ENCODE measurements at regions not wholly inside any gene's neighbourhood (a gene's known extent, or its start where the extent isn't known, plus 50 kb on each side); places are given as distances from the start of the nearest gene placed in this dataset.

DNA sequence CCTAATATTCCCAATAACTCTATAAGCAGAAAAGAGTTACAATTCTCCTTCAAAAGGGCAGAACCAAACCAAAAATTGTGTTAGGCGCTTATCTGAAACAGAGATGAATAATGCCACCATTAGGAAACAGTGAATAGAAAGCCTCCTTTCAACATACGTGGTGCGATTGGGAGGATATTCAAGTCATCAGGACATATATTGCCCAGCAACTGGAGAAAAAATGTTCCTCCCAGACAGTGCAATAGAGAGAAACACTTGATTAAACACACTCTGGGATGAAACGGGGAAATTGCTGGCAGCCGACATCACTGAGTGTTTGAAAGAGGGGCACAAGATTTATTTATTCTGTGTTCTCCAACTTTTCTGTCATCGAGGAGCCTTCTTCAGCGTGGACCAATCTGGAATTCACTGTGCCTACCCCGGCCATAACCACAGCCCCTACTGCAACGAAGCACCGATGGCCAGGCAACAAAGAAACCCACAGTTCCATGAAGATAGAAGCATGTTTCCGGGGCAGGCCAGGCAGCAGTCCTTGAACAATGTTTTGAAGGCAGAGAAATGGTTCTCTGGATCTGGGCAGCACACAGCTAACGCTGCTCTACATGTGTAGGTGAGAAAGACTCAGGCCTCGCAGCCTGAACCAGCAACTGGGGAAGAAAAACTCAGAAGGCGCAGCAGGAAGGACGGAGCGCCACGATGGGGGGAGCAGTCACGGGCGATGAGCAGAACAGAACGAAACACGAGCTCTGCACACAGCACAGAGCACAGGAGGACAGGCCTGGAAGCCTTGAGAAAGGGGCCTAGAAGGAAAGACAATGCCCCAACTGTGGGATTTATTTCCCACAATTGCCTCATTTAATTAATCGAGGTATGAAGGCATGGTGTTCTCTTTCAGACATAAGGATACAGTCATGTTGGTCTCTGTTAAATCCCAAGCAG is 234.2 kb upstream of the FOXQ1 start:
- TF ChIP-seq, protein P1, sequence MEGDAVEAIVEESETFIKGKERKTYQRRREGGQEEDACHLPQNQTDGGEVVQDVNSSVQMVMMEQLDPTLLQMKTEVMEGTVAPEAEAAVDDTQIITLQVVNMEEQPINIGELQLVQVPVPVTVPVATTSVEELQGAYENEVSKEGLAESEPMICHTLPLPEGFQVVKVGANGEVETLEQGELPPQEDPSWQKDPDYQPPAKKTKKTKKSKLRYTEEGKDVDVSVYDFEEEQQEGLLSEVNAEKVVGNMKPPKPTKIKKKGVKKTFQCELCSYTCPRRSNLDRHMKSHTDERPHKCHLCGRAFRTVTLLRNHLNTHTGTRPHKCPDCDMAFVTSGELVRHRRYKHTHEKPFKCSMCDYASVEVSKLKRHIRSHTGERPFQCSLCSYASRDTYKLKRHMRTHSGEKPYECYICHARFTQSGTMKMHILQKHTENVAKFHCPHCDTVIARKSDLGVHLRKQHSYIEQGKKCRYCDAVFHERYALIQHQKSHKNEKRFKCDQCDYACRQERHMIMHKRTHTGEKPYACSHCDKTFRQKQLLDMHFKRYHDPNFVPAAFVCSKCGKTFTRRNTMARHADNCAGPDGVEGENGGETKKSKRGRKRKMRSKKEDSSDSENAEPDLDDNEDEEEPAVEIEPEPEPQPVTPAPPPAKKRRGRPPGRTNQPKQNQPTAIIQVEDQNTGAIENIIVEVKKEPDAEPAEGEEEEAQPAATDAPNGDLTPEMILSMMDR (IDR thresholded peaks at IDR 0.05) = no peak

DNA sequence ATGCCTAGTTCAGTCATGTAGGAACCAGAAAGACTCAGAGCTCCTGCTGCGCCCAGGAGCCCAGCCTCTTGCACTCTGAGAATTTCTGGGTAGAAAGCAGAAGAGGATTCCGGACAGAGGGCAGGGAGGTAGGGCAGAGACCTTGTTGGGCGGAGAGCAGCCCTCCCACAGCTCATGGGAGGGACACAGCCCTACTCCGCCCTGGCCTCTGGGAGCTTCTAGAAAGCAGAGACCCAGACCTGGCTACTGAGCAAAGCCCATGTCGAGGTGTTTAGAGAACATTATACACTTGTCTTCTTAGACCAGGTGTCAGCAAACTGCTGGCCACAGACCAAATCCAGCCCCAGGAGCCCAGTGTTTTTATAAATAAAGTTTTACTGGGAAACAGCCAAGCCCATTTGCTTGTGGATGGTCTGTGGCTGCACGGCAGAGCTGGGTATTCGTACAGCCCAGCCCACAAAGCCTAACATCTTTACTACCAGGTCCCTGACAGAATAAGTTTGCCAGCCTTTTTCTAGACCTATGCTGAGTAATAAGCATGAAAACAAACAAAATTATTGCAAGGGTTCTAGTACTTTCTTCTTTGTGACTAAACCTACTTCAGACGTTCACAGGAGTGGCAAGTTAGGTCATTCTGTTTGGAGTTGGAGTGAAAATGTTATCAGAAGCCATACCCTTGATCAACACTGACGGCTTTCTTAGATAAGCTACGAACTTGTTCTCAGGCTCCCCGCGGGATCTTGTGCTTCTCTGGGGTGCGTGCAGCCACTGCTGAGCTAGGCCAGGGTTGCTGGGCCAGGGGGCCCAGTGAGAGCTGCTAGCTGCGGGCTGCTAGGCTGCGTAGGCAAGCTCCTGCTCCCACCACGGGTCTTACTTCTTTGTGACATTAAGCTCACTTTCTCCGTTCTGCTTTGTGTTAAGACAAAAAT is 235.1 kb upstream of the FOXQ1 start:
- TF ChIP-seq, protein P1 (IDR thresholded peaks at IDR 0.05) = no peak

GRCh38 chr6:1075880-1076279 is 236.0 kb upstream of the FOXQ1 start:
- TF ChIP-seq, protein P1 (IDR thresholded peaks at IDR 0.05) = no peak

DNA sequence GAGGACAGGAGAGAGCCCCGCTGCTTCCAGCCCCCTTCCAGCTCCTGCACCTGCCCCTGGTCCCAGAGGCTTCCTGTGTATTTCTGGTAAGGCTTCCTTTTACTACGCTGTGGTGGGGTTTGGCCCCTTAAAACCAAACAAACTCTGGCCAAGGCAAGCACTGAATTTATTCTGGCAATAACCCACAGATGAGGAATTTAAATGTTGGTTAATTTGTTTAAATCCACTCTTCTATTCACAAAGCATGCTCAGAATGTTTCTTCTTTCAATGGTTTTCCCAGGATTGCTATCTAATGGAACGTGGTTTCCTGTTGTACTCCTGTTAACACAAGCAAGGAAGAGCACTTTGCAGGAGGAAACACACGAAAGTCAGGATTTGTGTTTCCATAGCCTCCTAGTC is 236.5 kb upstream of the FOXQ1 start:
- TF ChIP-seq, protein P1 (IDR thresholded peaks at IDR 0.05) = no peak

DNA sequence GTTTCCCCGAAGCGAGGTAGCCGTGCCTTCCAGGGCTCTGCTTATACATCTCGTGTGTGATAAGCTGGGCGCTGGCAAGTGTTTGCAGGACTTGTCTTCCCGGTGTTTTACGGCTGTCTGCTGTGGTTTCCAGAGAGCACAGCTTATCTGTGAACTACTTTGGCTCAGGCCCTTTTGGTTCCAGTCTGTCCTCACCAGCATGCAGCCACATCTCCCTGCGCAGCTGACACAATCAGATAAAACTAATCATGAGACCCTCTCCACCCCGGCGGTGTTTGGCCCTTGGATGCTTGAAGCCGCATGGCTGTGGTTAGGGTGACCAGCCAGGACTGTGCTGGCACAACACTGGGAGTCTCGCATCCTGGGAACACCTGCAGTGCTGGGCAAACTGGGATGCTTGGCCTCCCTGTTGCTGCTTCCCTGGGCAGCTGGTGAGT is 241.8 kb upstream of the FOXQ1 start:
- TF ChIP-seq, protein P1 (IDR thresholded peaks at IDR 0.05) = no peak

DNA sequence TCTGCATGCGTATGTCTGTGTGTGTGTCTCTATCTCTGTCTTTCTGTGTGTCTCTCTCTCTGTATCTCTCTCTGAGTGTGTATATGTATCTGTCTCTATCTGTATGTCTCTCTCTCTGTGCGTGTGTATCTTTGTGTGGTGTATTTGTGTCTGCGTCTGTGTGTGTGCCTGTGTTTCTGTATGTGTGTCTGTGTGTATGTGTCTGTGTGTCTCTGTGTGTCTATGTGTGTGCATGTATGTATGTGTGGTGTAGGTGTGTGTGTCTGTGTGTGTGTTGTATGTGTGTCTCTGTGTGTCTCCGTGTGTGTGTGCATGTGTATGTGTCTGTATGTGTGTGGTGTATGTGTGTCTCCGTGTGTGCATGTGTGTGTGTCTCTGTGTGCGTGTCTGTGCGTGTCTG is 243.0 kb upstream of the FOXQ1 start:
- TF ChIP-seq, protein P1 (IDR thresholded peaks at IDR 0.05) = no peak

GRCh38 chr6:1068068-1068467 is 243.8 kb upstream of the FOXQ1 start:
- TF ChIP-seq, protein P1 (IDR thresholded peaks at IDR 0.05) = no peak
